GM18505 (cell line): ENCODE measurements at regions not wholly inside any gene's neighbourhood (a gene's known extent, or its start where the extent isn't known, plus 50 kb on each side); places are given as distances from the start of the nearest gene placed in this dataset.

Experiments
- ATAC-seq: cut with Tn5 transposase; IDR thresholded peaks from one replicate; pipeline ENCODE4 v1.9.1; 2021; ENCODE audit not compliant: unreplicated experiment
- POLR2A ChIP-seq: IDR thresholded peaks from 4 replicates; pipeline ENCODE4 v1.6.1; 2011; ENCODE audit warnings: borderline replicate concordance; ENCODE audit not compliant: insufficient read depth, insufficient read length; ENCODE audit errors: extremely low read depth

DNA sequence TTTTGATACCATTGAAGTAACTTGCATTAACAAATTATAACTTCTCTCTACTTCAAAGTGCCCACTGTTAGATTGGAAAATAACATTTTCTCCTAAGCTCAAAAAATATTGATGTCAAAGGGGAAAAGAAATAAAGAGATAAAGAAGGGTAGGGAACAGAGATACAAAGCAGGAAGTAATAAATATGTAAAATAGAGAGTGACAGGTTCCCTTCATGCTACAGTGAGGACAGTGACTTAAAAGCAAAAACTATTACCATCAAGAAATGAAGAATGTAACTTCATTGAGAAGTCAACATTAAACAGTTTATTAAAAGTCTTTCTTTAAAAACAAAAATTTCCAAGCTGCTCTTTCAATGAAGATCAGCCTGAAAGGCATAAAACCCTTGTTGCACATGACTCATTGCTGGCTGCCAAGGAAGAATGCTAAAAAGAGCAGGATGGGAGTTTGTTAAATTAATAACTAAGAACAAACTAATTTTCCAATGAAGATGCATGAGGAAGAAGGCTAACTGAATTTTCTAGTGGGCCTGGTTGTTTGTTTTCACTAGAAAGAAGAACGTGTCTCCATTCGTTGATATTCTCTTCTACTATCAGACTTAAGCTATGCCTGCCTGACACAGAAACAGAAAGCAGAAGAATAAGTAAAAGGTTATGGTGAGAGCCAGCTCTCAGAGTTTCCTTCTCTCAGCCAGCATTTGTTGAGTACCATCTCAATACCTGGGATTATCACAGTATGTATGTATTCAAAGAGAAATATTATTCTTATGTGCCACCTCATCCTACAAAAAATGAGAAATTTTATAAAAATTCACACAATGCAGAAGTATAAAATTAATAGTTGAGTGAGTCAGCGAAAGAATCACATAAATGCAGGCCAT, 197.8 kb upstream of the NREP start:
- no peak for TF ChIP-seq POLR2A
- peak; percentile 86 for ATAC-seq

- TF ChIP-seq POLR2A, result no peak
Observed at GRCh38 chr5:111953351-111954127, 196.5 kb upstream of the NREP start.

DNA sequence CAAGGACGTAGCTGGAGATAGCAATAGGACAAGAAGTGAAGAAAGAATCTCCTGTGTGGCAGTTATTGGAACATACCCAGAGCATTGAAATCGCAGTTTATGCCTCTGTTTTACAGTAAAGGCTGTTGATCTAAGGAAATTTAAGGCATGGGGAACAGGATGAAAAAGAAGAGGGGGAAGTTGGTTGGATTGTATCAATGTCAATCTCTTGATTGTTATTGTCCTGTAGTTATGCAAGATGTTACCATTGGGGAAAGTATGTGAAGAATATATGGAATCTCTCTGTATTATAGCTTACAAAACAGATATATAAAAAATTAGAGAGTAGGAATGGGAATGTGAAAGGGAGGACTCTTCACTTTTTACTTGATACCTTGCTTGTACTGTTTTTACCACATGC, 195.6 kb upstream of the NREP start:
- ATAC-seq, result no peak

More at GRCh38 chr5:111953351-111954127, 196.5 kb upstream of the NREP start:
- ATAC-seq, result no peak

DNA sequence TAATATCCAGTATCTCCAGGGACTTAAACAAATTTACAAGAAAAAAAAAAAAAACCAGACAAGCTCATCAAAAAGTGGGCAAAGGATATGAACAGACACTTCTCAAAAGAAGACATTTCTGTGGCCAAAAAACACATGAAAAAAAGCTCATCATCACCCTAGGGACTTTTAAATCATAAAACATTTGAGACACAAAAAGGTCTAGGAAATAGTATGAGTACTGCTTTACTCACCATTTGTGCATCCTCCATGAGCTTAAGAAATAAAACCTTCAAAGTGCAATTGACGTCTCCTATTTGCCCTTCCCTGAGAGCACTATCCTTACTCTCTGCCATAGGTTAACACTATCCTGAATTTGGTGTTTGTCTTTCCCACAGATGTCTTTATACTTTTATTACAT, 193.7 kb upstream of the NREP start:
- ATAC-seq, result no peak
- no peak for TF ChIP-seq POLR2A

More for the DNA sequence above, 195.6 kb upstream of the NREP start:
- no peak for TF ChIP-seq POLR2A

- TF ChIP-seq POLR2A, result no peak
- ATAC-seq, result no peak
Observed at GRCh38 chr5:111948092-111948841, 191.3 kb upstream of the NREP start.

DNA sequence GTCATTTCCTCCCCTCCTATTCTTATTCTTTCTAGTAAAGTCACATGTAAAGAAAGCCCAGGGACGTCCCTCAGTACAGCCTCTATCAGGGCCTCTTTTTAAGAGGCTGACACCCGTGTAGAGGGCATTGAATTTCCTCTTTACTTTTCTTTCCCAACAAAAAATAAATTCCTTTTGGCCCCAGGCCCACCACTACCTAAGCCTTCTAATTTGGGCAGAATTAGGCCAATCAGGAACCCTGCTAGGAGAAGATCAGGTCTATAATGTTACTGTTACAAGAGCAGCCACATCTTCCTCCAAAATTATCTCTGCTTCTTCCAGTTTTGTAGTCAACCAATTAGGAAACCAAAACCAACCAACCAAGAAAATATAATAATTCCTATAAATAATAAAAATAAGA, 189.6 kb upstream of the NREP start:
- TF ChIP-seq POLR2A, result no peak
- no peak for ATAC-seq

DNA sequence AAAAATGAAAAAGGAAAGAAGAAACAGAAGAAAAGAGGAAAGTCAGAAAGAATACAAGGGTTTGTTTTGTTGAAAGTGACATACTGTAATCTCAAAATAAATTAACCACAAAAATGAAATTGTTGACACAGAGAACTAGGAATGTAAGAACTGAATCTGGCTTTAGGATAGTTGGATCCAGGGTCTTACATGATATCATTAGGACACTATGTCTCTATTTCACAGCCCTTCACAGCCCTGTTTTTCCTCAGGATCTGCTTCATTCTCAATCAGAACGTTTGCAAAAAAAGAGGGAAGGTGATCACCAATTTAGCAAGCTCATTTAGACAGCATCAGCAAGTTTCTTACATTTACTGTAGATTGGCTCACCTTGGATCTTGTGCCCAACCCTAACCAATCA, 188.5 kb upstream of the NREP start:
- ATAC-seq, result no peak
- TF ChIP-seq POLR2A, result no peak

DNA sequence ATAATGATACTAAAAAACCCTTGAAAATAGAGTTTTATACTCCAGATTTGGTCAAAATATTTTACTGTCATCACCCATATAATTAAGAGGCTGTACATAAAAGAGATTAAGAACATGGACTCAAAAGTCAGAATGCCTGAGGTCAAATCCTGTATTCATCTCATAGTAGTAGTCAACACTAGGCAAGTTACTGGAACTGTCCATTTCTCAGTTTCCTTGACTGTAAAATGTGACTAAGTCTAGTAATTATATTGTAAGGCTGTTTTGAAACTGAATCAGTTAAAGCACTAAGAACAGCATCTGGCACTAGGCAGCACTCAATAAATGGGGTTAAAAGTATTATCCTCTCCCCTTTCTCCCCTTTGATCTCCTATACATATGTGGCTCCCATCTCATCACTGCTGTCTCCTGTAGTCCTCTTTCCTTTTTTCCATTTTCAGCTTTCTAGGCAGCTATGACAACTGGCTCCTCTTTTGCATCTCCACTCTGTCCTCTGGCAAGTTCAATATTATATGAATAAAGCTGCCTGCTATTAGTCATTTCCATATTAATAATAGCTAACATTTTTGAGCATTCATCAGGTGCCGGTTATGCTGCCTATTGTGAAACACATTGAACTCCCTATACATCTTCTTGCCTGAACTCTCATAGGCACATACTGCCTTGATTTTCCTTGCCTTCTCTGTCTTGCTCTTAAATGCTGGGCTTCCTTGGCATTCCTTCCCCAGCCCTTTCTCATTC, 185.8 kb upstream of the NREP start:
- ATAC-seq, result no peak

DNA sequence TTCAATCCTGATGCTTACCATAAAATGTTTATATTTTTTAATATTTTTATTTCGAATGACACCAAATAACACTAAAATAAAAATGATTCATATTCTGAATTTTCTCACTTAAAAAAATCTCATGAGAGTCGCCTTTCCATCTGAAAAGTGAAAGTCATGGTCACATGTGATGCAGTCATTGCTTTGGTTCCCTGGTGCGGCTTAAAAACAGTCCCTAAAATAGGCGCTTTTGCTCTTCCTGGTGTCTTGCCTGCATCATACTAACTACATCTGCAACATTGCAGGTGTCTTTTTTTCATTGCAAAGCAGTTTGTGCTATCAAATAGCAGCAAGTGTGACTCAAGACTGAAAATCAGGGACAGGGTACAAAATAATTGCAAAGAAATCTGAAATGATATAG, 185.2 kb upstream of the NREP start:
- no peak for TF ChIP-seq POLR2A
- ATAC-seq, result no peak

More for the DNA sequence above, 185.8 kb upstream of the NREP start:
- TF ChIP-seq POLR2A, result no peak

- no peak for TF ChIP-seq POLR2A
- no peak for ATAC-seq
Observed at GRCh38 chr5:111937094-111937493, 180.1 kb upstream of the NREP start.

GRCh38 chr5:111935835-111936234, 178.8 kb upstream of the NREP start:
- TF ChIP-seq POLR2A, result no peak
- ATAC-seq, result no peak

GRCh38 chr5:111935009-111935408, 178.0 kb upstream of the NREP start:
- no peak for TF ChIP-seq POLR2A
- no peak for ATAC-seq
